ENCODE measurements at regions not wholly inside any gene's neighbourhood (a gene's known extent, or its start where the extent isn't known, plus 50 kb on each side); places are given as distances from the start of the nearest gene placed in this dataset.

GRCh38 chr2:8253781-8254180 is 428.1 kb upstream of the ID2 start:
- TF ChIP-seq, protein P1, sequence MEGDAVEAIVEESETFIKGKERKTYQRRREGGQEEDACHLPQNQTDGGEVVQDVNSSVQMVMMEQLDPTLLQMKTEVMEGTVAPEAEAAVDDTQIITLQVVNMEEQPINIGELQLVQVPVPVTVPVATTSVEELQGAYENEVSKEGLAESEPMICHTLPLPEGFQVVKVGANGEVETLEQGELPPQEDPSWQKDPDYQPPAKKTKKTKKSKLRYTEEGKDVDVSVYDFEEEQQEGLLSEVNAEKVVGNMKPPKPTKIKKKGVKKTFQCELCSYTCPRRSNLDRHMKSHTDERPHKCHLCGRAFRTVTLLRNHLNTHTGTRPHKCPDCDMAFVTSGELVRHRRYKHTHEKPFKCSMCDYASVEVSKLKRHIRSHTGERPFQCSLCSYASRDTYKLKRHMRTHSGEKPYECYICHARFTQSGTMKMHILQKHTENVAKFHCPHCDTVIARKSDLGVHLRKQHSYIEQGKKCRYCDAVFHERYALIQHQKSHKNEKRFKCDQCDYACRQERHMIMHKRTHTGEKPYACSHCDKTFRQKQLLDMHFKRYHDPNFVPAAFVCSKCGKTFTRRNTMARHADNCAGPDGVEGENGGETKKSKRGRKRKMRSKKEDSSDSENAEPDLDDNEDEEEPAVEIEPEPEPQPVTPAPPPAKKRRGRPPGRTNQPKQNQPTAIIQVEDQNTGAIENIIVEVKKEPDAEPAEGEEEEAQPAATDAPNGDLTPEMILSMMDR (IDR thresholded peaks at IDR 0.05): no peak
- TF ChIP-seq PHF8 (IDR thresholded peaks at IDR 0.05; ENCODE audit: borderline replicate concordance, low read depth): no peak
- TF ChIP-seq HDAC2 (IDR thresholded peaks at IDR 0.05): no peak
- no peak for TF ChIP-seq TP53 (CRISPR knock-in tag; IDR thresholded peaks at IDR 0.05)
- TF ChIP-seq CBX2 (IDR thresholded peaks at IDR 0.05; ENCODE audit: borderline replicate concordance, low read depth): no peak
- TF ChIP-seq POLR2A (IDR thresholded peaks at IDR 0.05; ENCODE audit: low read length): no peak
- no peak for TF ChIP-seq EP300 (IDR thresholded peaks at IDR 0.05)
- no peak for TF ChIP-seq MAFK (IDR thresholded peaks at IDR 0.05; ENCODE audit: partially characterized antibody)
